Kidney epithelial cell (primary cell): ENCODE measurements at regions not wholly inside any gene's neighbourhood (a gene's known extent, or its start where the extent isn't known, plus 50 kb on each side); places are given as distances from the start of the nearest gene placed in this dataset.
"Not testable (repeated sequence)": the region's sequence is repeated elsewhere in the genome, so short reads cannot be mapped to it uniquely, and the experiment has no call there.

Source experiments
- DNase-seq: peaks from one replicate; pipeline ENCODE4 v3.0.0-alpha.2; 2010; ENCODE audit warnings: low read depth
- H3K27me3 ChIP-seq: 2 replicates; pipeline ENCODE4 v1.6.0; 2011; ENCODE audit warnings: low read length; ENCODE audit not compliant: control insufficient read depth, insufficient read depth
- H3K36me3 ChIP-seq: 2 replicates; pipeline ENCODE4 v1.5.1; 2011; ENCODE audit warnings: low read length; ENCODE audit not compliant: control insufficient read depth, insufficient read depth
- H3K4me3 ChIP-seq: 2 replicates; pipeline ENCODE4 v1.5.1; 2011; ENCODE audit warnings: low read depth, mild to moderate bottlenecking, control low read depth, low read length
- CTCF ChIP-seq: IDR thresholded peaks from 2 replicates; pipeline ENCODE4 v1.5.1; 2011; ENCODE audit warnings: mild to moderate bottlenecking, moderate library complexity, low read length, control low read depth, inconsistent platforms; ENCODE audit not compliant: insufficient read depth, poor library complexity, severe bottlenecking

GRCh38 chr19:5244351-5244750 lies 96.3 kb downstream of the PTPRS start:
- DNase-seq: no peak
- no peaks in the 10 kb centered on the region for H3K36me3 ChIP-seq
- no peak for TF ChIP-seq CTCF
- no peaks in the 10 kb centered on the region for H3K27me3 ChIP-seq
- no peak overlapping the region for H3K4me3 ChIP-seq

- Histone ChIP-seq H3K36me3 (no peaks in the 10 kb centered on the region), H3K4me3 (no peak overlapping the region), H3K27me3 (no peaks in the 10 kb centered on the region)
- no peak for DNase-seq
- no peak for TF ChIP-seq CTCF
Measured at GRCh38 chr19:5243878-5244277, 96.7 kb downstream of the PTPRS start.

DNA sequence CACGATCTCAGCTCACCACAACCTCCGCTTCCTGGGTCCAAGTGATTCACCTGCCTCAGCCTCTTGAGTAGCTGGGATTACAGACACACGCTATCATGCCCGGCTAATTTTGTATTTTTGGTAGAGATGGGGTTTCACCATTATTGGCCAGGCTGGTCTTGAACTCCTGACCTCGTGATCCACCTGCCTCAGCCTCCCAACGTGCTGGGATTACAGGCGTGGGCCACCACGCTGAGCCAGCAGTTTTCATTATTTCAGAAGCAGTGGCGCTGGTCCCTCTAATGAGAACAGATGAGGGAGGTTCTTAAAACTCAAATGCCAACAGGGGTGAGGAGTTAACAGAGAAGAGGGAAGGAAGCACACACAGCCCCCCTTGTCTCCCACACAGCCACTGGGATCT lies 98.7 kb downstream of the PTPRS start:
- not testable (repeated sequence) for DNase-seq, H3K4me3 ChIP-seq, H3K36me3 ChIP-seq, H3K27me3 ChIP-seq

DNA sequence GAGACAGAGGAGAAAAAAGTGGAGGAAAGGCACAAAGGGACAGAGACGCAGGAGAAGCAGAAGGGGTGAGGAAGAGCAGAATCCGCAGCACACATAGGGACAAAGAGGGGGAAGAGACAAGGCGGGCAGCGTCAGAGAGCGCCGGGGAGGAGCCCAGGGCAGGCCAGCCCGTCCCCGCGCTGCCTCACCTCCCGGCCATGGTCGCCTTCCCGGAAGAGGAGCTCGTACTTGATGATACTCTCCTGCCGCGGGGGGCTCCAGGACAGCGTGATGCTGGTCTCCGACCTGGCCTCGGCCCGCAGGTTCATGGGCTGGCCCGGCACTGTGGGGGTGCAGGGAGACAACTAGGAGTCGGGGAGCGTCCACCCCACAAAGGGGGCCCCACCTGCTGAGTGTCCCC lies 100.6 kb downstream of the PTPRS start:
- DNase-seq: no peak
- H3K36me3 ChIP-seq: no peaks in the 10 kb centered on the region
- H3K27me3 ChIP-seq: no peaks in the 10 kb centered on the region
- H3K4me3 ChIP-seq: no peak overlapping the region
- no peak for TF ChIP-seq CTCF

GRCh38 chr19:5238700-5239099 lies 101.9 kb downstream of the PTPRS start:
- H3K4me3 ChIP-seq: no peak overlapping the region
- no peak for DNase-seq

DNA sequence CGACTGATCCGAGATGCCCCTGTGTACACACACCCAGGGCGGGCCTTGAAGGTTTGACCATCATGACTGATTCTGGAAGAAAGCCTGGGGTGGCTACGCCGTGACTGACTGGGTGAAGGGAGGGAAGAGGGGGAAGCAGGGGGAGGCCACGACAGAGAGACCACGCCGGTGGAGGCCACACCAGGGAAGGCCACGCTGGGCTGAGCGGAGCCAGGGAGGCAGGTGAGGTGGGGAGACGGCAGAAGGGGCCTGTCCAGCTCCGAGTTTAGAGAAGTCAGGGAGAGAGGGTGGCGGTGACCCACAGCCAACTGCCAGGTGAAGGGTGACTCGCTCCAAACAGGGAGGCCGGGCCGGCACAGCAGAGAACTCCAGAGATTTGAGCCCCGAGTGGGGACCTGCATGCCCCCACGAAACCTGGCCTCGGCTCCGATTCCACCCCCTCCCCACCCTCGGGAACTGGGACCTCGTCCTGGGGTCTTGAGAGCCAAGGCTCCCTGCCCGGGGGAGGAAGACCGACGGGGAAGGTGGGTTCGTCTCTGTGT lies 102.6 kb downstream of the PTPRS start:
- no peaks in the 10 kb centered on the region for H3K36me3 ChIP-seq
- no peak for DNase-seq
- no peak overlapping the region for H3K4me3 ChIP-seq
- no peak for TF ChIP-seq CTCF
- H3K27me3 ChIP-seq: no peaks in the 10 kb centered on the region

More at GRCh38 chr19:5238700-5239099, 101.9 kb downstream of the PTPRS start:
- no peaks in the 10 kb centered on the region for H3K36me3 ChIP-seq
- TF ChIP-seq CTCF: no peak
- H3K27me3 ChIP-seq: no peaks in the 10 kb centered on the region
